Suppressor macrophage treated with lipopolysaccharide for 1 hour (primary cell): ENCODE measurements at regions not wholly inside any gene's neighbourhood (a gene's known extent, or its start where the extent isn't known, plus 50 kb on each side); places are given as distances from the start of the nearest gene placed in this dataset.
"Not testable (repeated sequence)": the region's sequence is repeated elsewhere in the genome, so short reads cannot be mapped to it uniquely, and the experiment has no call there.

Source experiments
- DNase-seq, 3 donors: peaks; one replicate each; pipeline ENCODE4 v3.0.0-alpha.2; 2020 to 2022

DNA sequence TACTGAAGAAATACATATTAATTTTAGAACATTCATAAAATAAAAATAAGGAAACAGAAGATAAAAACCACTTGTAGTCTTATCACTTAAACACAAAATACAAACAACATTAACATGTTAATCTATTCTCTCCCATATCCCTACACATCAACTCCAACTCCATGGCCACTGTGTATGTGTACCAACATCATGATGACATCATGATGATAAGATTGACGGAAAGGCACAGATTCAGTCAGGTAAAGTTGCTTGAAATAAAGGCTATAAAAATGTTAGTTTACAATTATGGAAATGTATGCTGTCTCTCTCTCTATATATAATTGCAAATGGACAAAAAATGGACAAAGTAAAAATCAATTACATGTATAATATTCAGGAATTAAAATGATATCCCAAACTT is 388.5 kb upstream of the UBE2E3 start:
- DNase-seq: no peak

DNA sequence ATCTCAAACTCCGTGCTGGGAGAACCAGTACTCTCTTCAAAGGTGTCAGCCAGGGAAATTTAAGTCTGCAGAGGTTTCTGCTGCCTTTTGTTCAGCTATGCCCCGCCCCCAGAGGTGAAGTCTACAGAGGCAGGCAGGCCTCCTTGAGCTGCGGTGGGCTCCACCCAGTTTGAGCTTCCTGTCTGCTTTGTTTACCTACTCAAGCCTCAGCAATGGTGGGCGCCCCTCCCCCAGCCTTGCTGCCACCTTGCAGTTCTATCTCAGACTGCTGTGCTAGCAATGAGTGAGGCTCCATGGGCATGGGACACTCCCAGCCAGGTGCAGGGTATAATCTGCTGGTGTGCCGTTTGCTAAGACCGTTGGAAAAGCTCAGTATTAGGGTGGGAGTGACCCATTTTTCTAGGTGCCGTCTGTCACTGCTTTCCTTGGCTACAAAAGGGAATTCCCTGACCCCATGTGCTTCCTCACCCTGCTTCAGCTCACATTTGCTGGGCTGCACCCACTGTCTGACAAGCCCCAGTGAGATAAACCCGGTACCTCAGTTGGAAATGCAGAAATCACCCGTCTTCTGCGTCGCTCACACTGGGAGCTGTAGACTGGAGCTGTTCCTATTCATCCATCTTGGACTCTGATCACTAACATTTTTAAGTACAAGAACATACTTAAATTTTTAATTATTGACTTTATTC is 389.2 kb upstream of the UBE2E3 start:
- not testable (repeated sequence) for DNase-seq

GRCh38 chr2:180583441-180584140 is 396.8 kb upstream of the UBE2E3 start:
- no peak for DNase-seq

DNA sequence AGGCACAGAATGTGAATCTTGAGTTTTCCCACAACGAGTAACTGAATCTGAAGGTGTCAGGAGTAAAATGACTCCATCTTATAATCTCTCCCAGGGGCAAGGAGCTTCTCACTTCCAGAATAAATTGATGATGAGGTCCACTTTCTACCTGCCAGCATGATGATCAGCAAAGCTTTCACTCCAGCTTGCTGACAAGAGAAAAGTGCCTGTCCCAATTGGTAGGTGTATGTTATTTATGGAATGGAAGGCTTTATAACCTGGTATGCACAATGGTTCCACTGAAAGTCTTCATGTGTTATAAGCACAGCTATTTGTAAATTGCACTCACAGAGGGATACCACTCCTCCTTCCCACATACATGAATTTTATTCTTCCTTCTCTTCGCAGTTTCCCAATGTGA is 401.0 kb upstream of the UBE2E3 start:
- DNase-seq: no peak

DNA sequence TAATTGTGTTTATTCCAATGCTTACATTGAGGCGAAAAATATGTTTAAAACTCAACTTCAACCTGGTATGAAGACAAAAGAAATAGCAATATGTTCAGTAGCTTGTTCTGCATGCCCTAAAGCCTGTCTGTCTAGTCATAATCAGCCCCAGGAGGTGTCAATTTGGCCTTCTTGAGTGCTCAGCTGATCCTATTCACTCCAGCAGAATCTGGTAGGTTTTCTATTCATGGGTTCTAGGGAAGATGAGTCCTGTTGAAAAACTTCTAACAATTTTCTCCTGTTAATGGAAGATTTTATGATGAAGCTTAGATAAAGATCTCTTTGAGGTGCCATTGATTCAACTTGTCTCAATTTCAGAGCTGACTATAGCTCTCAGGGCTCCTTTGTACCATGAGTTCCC is 402.0 kb upstream of the UBE2E3 start:
- no peak for DNase-seq

GRCh38 chr2:180577567-180577966 is 402.8 kb upstream of the UBE2E3 start:
- DNase-seq: no peak

GRCh38 chr2:180573951-180574350 is 406.5 kb upstream of the UBE2E3 start:
- DNase-seq: no peak

DNA sequence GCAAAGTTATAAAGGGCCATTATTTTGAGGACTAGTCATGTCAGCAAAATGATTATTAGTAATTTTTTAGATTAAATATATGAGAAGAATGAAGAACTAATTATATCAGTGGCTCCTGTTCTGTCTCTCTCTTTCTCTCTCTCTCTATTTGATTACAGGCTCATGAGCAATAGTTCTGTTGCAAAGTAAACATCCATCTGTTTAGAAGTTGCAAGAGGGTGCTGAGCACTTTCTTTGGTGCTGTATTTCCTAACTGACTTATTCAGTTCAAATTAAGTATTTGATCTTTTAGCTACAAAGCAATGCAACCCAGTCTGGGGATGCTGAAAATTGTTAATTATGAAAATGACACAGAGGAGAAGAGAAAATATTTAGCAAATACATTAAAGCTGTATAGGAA is 408.1 kb upstream of the UBE2E3 start:
- no peak for DNase-seq

DNA sequence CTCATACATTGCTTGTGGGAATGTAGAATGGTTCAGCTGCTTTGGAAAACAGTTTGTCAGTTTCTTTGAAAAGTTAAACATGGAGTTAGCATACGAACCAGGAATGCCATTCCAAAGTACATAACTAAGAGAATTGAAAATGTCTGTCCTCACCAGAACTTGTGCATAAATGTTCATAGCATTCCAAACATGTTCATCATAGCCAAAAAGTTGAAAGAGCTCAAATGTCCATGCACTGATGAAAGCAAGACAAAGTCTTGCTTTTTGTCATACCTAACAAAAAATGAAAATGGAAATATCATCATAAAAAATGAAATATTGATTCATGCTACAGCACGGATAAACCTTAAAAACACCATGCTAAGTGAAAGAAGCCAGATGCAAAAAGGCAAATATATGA is 408.8 kb upstream of the UBE2E3 start:
- no peak for DNase-seq

GRCh38 chr2:180570864-180571263 is 409.5 kb upstream of the UBE2E3 start:
- no peak for DNase-seq

DNA sequence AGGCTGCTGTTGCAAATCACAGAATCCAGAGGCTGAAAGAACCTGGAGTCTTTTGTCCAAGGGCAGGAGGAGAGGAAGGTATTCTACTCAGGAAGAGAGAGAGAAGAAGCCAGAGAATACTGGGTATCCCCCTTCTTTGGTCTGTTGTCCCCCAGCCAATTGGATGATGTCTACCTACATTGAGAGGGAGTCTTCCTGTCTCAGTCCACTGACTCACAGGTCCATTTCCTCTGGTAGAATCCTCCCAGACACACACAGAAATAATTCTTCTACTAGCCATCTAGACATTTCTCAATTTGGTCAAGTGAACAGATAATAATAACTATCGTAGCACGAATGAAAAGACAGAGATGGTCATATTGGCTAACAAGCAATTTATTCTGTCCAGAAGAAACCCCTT is 416.4 kb upstream of the UBE2E3 start:
- DNase-seq: no peak

GRCh38 chr2:180562378-180562777 is 418.0 kb upstream of the UBE2E3 start:
- no peak for DNase-seq

- peak in 2 of 3 donors; percentile 14 to 28 for DNase-seq
These were observed 420.6 kb upstream of the UBE2E3 start for GRCh38 chr2:180559771-180560170.

GRCh38 chr2:180559038-180559437 is 421.4 kb upstream of the UBE2E3 start:
- no peak for DNase-seq

DNA sequence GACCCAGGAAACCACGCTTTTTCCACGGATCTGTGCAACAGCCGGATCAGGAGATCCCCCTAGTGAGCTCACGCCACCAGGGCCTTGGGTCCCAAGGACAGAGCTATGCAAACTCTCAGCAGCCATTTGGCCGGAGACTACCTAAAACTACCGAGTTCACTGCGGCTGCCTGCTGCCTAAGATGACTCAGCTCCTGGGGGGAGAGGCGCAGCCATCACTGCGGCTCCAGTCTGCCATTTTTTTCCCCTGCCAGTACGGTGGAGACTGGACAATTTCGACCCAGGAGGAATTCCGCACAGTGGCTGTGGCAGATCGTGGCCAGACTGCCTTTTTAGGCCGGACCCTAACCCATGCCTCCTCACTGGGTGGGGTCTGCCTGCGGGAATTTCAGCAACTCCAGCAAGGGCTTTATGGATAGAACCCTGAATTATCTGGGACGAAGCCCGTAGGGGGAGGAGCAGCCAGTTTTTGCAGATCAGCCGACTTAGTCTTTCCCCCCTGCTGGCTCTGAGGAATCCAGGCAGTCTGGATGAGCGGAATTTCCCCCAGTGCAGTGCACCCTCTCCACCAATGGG is 424.9 kb upstream of the UBE2E3 start:
- DNase-seq: no peak

DNA sequence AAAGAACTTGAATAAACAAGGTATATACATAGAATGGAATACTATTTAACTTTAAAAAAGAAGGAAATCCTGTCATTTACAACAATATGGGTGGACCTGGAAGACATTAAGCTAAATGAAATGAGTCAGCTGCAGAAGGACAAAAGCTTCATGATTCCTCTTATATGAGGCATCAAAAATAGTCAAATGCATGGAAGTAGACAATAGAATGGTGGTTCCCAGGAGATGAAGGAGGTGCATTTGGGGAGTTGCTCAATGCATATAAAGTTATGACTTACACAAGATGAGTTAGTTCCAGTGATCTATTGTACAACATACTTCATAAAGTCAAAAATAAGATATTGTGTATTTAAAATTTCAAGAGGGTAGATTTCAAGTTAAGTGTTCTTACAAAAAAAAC is 426.1 kb upstream of the UBE2E3 start:
- no peak for DNase-seq

DNA sequence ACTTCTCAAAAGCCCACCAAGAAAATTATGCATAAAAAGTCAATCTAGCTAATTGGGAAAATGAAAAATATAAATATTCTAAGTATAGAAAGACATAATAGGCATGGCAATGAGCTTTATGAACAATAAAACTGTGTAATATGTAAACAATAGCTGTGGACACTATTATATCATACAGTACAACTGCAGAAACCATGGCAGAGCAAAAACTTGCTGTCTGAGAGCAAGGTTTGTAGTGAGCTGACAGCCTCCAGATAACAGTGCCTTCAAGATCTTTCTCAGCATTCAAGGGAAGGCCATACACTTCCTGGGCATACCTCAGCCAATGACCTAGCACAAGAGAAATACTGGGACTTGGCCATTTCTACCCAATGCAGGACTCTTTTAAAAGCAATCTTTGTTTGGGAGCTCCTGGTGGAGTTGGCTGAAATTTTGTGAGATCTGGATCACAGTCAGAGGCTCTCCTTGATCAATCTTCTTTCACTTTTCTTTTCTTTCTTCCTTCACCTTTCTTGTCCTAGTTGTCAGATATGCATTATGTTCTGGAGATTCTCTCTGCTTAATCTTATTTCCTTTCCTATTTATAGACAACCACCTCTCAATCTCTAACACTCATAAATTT is 427.2 kb upstream of the UBE2E3 start:
- no peak for DNase-seq

GRCh38 chr2:180542511-180542910 is 437.9 kb upstream of the UBE2E3 start:
- no peak for DNase-seq

GRCh38 chr2:180540761-180541160 is 439.6 kb upstream of the UBE2E3 start:
- DNase-seq: no peak

GRCh38 chr2:180539541-180539940 is 440.9 kb upstream of the UBE2E3 start:
- DNase-seq: peak; percentile 38 to 86 (median 83)

- no peak for DNase-seq
These were observed 445.1 kb upstream of the UBE2E3 start for GRCh38 chr2:180535289-180535688.

GRCh38 chr2:180531787-180532186 is 448.6 kb upstream of the UBE2E3 start:
- DNase-seq: not testable (repeated sequence)

DNA sequence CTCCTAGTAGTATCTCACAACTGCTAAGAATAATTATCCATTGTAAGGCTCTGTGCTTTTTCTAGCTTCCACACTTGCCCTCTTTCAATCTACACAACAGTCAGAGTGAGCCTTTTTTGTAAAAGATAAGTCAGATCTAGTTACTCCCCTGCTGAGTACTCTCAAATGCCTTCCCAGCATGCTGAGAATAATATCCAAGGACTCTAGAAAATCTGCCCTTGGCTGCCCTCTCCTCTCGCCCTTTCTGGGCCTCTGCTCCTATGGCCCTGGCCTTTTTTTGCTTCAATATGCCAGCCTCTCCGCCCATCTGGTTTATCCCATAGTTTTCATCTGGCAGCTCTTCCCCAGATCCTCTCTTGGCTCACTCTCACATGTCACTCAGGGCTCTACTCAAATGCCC is 455.9 kb upstream of the UBE2E3 start:
- DNase-seq: no peak
